ENCODE measurements at regions not wholly inside any gene's neighbourhood (a gene's known extent, or its start where the extent isn't known, plus 50 kb on each side); places are given as distances from the start of the nearest gene placed in this dataset.

DNA sequence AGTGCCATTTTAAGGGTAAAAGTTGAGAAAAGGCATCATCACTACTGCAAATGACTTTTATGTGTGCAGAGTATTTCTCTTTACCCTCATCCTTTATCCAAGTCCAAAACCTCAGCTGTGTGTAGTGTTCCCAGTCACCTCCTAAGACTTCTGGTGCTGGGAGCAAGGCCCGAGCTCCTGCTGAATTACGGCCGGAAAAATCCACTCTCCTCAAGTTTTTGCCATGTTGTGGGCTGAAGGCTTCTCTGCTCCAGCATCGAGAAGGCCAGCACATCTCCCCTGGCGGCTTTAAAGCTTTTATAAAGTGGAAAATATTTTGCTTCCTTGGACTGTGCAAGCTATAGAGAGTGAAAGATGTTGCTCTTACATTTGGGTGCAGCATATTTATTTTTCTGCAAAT, 153.2 kb upstream of the THBS2 start:
- Histone ChIP-seq H3K9ac (ENCODE audit: low read length) (no peak overlapping the region), H3K4me3 (ENCODE audit: low read length) (no peak overlapping the region), H3K23ac (ENCODE audit: low read length) (no peak overlapping the region), H4K5ac (ENCODE audit: low read length) (no peak overlapping the region), H3K4me1 (ENCODE audit: control insufficient read depth, low read depth, low read length) (no peaks in the 10 kb centered on the region), H4K8ac (ENCODE audit: low read depth, low read length) (no peak overlapping the region), H3K4ac (ENCODE audit: low read depth, low read length) (no peak overlapping the region), H2BK15ac (replicated peaks; ENCODE audit: low read depth) (no peak overlapping the region), H2AK5ac (ENCODE audit: low read length) (no peak overlapping the region), H3K79me1 (ENCODE audit: low read length) (no peaks in the 10 kb centered on the region), H3K27ac (ENCODE audit: low read depth, low read length) (no peak overlapping the region), H3K27me3 (ENCODE audit: insufficient read depth, low read length, poor library complexity) (no peaks in the 10 kb centered on the region), H3K18ac (ENCODE audit: low read length) (no peak overlapping the region), H3K79me2 (ENCODE audit: control insufficient read depth, insufficient read depth, low read length) (no peaks in the 10 kb centered on the region), H2BK120ac (ENCODE audit: low read depth, low read length) (no peak overlapping the region), H3K36me3 (ENCODE audit: control insufficient read depth, insufficient read depth, low read length) (no peaks in the 10 kb centered on the region), H3K56ac (ENCODE audit: low read length) (no peak overlapping the region), H2BK5ac (ENCODE audit: low read length) (no peak overlapping the region), H3K4me2 (ENCODE audit: low read length) (no peak overlapping the region)
- WGBS (ENCODE audit: extremely low coverage, insufficient coverage, low lambda C conversion rate), result no CpG with 5 or more reads among the region's 5 CpGs
- DNase-seq, result no peak

DNA sequence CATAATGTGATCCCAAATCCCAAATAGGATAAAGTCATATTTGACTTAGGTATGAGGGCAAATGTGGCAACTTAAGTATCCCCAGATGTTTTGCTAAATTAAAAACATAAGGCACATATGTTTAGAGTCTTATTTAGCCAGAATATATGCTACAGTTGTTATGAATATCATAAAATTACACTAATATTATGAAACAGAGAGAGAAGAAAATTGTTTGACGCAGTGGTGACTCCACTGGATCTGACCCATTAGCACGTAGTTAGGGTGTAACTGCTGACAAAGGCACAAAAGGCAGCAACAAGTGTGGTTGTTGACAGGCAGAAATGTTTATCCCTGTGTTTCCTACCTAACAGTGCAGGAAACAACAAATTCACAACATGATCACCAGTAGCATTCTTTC, 152.4 kb upstream of the THBS2 start:
- Histone ChIP-seq H3K4me1 (ENCODE audit: control insufficient read depth, low read depth, low read length) (no peaks in the 10 kb centered on the region), H2BK120ac (ENCODE audit: low read depth, low read length) (no peak overlapping the region), H3K23ac (ENCODE audit: low read length) (no peak overlapping the region), H4K5ac (ENCODE audit: low read length) (no peak overlapping the region), H3K36me3 (ENCODE audit: control insufficient read depth, insufficient read depth, low read length) (no peaks in the 10 kb centered on the region), H2BK5ac (ENCODE audit: low read length) (no peak overlapping the region), H3K79me1 (ENCODE audit: low read length) (no peaks in the 10 kb centered on the region), H3K27ac (ENCODE audit: low read depth, low read length) (no peak overlapping the region), H3K79me2 (ENCODE audit: control insufficient read depth, insufficient read depth, low read length) (no peaks in the 10 kb centered on the region), H3K4me3 (ENCODE audit: low read length) (no peak overlapping the region), H3K4ac (ENCODE audit: low read depth, low read length) (no peak overlapping the region), H2AK5ac (ENCODE audit: low read length) (no peak overlapping the region), H3K4me2 (ENCODE audit: low read length) (no peak overlapping the region), H4K8ac (ENCODE audit: low read depth, low read length) (no peak overlapping the region), H3K56ac (ENCODE audit: low read length) (no peak overlapping the region), H3K18ac (ENCODE audit: low read length) (no peak overlapping the region), H3K27me3 (ENCODE audit: insufficient read depth, low read length, poor library complexity) (no peaks in the 10 kb centered on the region), H3K9ac (ENCODE audit: low read length) (no peak overlapping the region), H2BK15ac (replicated peaks; ENCODE audit: low read depth) (no peak overlapping the region)
- WGBS (ENCODE audit: extremely low coverage, insufficient coverage, low lambda C conversion rate), result no CpG with 5 or more reads among the region's 2 CpGs
- DNase-seq, result no peak

DNA sequence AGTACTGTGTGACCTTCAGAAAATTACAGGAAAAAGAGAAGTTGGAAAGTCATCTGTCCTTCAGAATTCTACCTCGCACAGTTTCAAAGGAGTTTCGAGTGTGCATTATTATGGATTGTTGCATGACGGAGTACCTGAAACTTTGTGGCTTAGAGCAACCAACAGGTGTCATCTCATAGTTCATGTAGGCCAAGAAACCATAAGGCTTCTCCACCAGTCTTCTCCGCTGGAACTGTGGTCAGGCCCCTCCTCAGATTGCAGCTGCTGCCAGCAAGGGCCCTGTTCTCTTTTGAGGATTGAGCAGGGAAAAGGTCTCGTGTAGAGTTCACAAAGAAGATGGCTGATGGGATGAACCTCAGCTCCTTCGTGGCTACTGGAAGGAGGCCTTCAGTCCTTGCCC, 151.2 kb upstream of the THBS2 start:
- Histone ChIP-seq H3K4ac (ENCODE audit: low read depth, low read length) (no peak overlapping the region), H3K56ac (ENCODE audit: low read length) (no peak overlapping the region), H2BK120ac (ENCODE audit: low read depth, low read length) (no peak overlapping the region), H2AK5ac (ENCODE audit: low read length) (no peak overlapping the region), H2BK5ac (ENCODE audit: low read length) (no peak overlapping the region), H3K36me3 (ENCODE audit: control insufficient read depth, insufficient read depth, low read length) (no peaks in the 10 kb centered on the region), H3K27me3 (ENCODE audit: insufficient read depth, low read length, poor library complexity) (no peaks in the 10 kb centered on the region), H4K5ac (ENCODE audit: low read length) (no peak overlapping the region), H3K18ac (ENCODE audit: low read length) (no peak overlapping the region), H2BK15ac (replicated peaks; ENCODE audit: low read depth) (no peak overlapping the region), H3K27ac (ENCODE audit: low read depth, low read length) (no peak overlapping the region), H3K79me2 (ENCODE audit: control insufficient read depth, insufficient read depth, low read length) (no peaks in the 10 kb centered on the region), H3K79me1 (ENCODE audit: low read length) (no peaks in the 10 kb centered on the region), H4K8ac (ENCODE audit: low read depth, low read length) (no peak overlapping the region), H3K4me3 (ENCODE audit: low read length) (no peak overlapping the region), H3K23ac (ENCODE audit: low read length) (no peak overlapping the region), H3K4me1 (ENCODE audit: control insufficient read depth, low read depth, low read length) (no peaks in the 10 kb centered on the region), H3K9ac (ENCODE audit: low read length) (no peak overlapping the region), H3K4me2 (ENCODE audit: low read length) (no peak overlapping the region)
- DNase-seq, result no peak
- no CpG with 5 or more reads among the region's 6 CpGs for WGBS (ENCODE audit: extremely low coverage, insufficient coverage, low lambda C conversion rate)

DNA sequence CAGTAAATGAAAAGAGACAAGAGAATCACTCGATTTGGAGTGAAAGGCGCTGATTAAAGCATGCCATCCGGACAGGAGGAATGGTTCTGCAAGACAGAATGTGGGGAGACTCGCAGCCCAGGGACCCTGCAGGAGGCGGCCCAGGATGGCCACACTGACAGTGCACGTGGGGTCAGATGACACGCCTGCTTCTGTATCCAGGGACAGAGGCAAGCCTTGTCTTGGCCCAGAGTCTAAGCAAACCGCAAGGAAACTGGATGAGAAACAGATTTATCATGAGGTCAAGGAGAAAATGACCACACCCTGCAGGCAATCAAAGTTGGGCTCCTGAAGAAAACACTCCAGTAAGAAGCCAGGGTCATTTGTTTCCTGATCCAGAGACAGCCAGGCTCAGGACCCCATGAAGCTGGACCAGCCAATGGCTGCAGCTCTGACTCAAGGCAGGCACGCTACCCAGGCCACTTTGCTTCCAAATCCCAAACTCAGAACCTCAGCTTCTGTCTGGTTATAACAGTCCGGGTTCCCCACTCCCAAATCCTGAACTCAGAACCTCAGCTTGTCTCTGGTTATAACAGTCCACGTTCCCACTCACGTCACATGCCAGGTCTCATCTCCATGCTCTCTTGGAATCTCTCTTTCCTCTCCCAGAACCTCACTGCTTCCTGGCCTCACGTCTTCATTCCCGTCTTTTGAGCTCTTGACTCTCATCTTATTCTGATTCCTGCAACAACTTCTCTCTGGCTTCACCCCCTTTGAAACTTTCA, 144.9 kb upstream of the THBS2 start:
- H3K27me3 ChIP-seq (ENCODE audit: insufficient read depth, low read length, poor library complexity), result no peaks in the 10 kb centered on the region
- no peaks in the 10 kb centered on the region for H3K79me1 ChIP-seq (ENCODE audit: low read length)
- H2BK15ac ChIP-seq (replicated peaks; ENCODE audit: low read depth), result no peak overlapping the region
- no peak overlapping the region for H3K4me2 ChIP-seq (ENCODE audit: low read length)
- H3K56ac ChIP-seq (ENCODE audit: low read length), result no peak overlapping the region
- H4K8ac ChIP-seq (ENCODE audit: low read depth, low read length), result no peak overlapping the region
- H2BK120ac ChIP-seq (ENCODE audit: low read depth, low read length), result no peak overlapping the region
- no peak overlapping the region for H3K27ac ChIP-seq (ENCODE audit: low read depth, low read length)
- no peak overlapping the region for H3K18ac ChIP-seq (ENCODE audit: low read length)
- H2BK5ac ChIP-seq (ENCODE audit: low read length), result no peak overlapping the region
- H3K4me1 ChIP-seq (ENCODE audit: control insufficient read depth, low read depth, low read length), result no peaks in the 10 kb centered on the region
- no peak overlapping the region for H3K4ac ChIP-seq (ENCODE audit: low read depth, low read length)
- no peak overlapping the region for H4K5ac ChIP-seq (ENCODE audit: low read length)
- WGBS (ENCODE audit: extremely low coverage, insufficient coverage, low lambda C conversion rate), result no CpG with 5 or more reads among the region's 14 CpGs
- H3K23ac ChIP-seq (ENCODE audit: low read length), result no peak overlapping the region
- no peak overlapping the region for H2AK5ac ChIP-seq (ENCODE audit: low read length)
- H3K4me3 ChIP-seq (ENCODE audit: low read length), result no peak overlapping the region
- no peaks in the 10 kb centered on the region for H3K36me3 ChIP-seq (ENCODE audit: control insufficient read depth, insufficient read depth, low read length)
- no peaks in the 10 kb centered on the region for H3K79me2 ChIP-seq (ENCODE audit: control insufficient read depth, insufficient read depth, low read length)
- no peak overlapping the region for H3K9ac ChIP-seq (ENCODE audit: low read length)
- DNase-seq, result no peak

DNA sequence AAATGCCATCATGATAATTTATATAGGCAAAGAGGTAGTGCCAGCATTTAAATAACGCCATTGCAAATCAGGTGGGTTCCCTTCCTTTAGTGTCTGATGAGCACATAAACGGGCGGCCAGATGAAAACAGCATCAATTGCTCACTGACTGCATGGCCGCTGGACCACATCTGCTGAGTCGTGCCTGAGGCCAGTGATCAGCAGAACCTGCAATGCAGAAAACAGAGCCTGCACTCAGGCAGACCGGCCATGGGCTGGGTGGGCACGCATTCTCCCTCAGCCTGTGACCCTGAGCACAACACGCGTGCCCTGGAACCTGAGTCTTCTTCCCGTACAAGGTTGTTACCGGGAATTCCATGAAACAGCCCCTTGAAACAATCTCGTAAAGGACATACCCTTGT, 144.0 kb upstream of the THBS2 start:
- H3K4me1 ChIP-seq (ENCODE audit: control insufficient read depth, low read depth, low read length), result no peaks in the 10 kb centered on the region
- no peaks in the 10 kb centered on the region for H3K79me1 ChIP-seq (ENCODE audit: low read length)
- DNase-seq, result no peak
- no peak overlapping the region for H3K9ac ChIP-seq (ENCODE audit: low read length)
- H3K36me3 ChIP-seq (ENCODE audit: control insufficient read depth, insufficient read depth, low read length), result no peaks in the 10 kb centered on the region
- H2BK15ac ChIP-seq (replicated peaks; ENCODE audit: low read depth), result no peak overlapping the region
- no peak overlapping the region for H3K23ac ChIP-seq (ENCODE audit: low read length)
- H3K79me2 ChIP-seq (ENCODE audit: control insufficient read depth, insufficient read depth, low read length), result no peaks in the 10 kb centered on the region
- H3K27me3 ChIP-seq (ENCODE audit: insufficient read depth, low read length, poor library complexity), result no peaks in the 10 kb centered on the region
- H3K4me3 ChIP-seq (ENCODE audit: low read length), result no peak overlapping the region
- H3K56ac ChIP-seq (ENCODE audit: low read length), result no peak overlapping the region
- no CpG with 5 or more reads among the region's 12 CpGs for WGBS (ENCODE audit: extremely low coverage, insufficient coverage, low lambda C conversion rate)
- H3K4me2 ChIP-seq (ENCODE audit: low read length), result no peak overlapping the region
- no peak overlapping the region for H4K8ac ChIP-seq (ENCODE audit: low read depth, low read length)
- H4K5ac ChIP-seq (ENCODE audit: low read length), result no peak overlapping the region
- no peak overlapping the region for H2BK120ac ChIP-seq (ENCODE audit: low read depth, low read length)
- H3K27ac ChIP-seq (ENCODE audit: low read depth, low read length), result no peak overlapping the region
- H2BK5ac ChIP-seq (ENCODE audit: low read length), result no peak overlapping the region
- H2AK5ac ChIP-seq (ENCODE audit: low read length), result no peak overlapping the region
- no peak overlapping the region for H3K18ac ChIP-seq (ENCODE audit: low read length)
- no peak overlapping the region for H3K4ac ChIP-seq (ENCODE audit: low read depth, low read length)

DNA sequence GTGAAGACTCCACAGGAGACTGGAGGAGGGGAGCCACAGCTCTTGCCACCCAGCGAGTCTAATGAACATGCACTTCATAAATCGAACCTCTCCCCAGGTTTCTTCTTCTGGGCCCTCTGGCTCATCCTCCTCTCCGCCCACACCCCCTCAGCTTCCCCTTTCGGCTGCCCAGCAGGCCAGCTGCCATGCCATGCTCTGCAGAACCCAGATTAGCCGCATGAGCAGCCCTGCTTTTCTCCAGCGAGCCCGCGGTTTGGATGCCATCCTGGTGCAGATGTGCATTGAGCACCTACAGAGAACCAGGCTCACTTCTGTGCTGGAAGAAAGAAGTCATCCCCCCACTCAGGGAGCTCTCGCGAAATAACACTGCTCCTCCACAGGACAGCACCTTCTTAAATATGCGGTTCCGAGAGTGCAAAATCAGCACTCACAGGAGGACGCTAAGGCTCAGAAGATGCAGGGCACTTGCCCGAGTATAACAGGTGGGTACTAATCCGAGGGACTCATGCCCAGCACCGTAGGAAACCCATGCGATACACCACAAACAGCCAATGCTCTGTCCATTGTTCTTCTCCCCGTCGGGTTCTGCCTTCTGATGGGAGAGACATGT, 143.0 kb upstream of the THBS2 start:
- Histone ChIP-seq H3K18ac (ENCODE audit: low read length) (no peak overlapping the region), H3K4ac (ENCODE audit: low read depth, low read length) (no peak overlapping the region), H3K36me3 (ENCODE audit: control insufficient read depth, insufficient read depth, low read length) (no peaks in the 10 kb centered on the region), H2AK5ac (ENCODE audit: low read length) (no peak overlapping the region), H3K4me1 (ENCODE audit: control insufficient read depth, low read depth, low read length) (no peaks in the 10 kb centered on the region), H3K27me3 (ENCODE audit: insufficient read depth, low read length, poor library complexity) (no peaks in the 10 kb centered on the region), H4K5ac (ENCODE audit: low read length) (no peak overlapping the region), H3K9ac (ENCODE audit: low read length) (no peak overlapping the region), H2BK120ac (ENCODE audit: low read depth, low read length) (no peak overlapping the region), H3K79me2 (ENCODE audit: control insufficient read depth, insufficient read depth, low read length) (no peaks in the 10 kb centered on the region), H3K23ac (ENCODE audit: low read length) (no peak overlapping the region), H3K56ac (ENCODE audit: low read length) (no peak overlapping the region), H3K79me1 (ENCODE audit: low read length) (no peaks in the 10 kb centered on the region), H2BK5ac (ENCODE audit: low read length) (no peak overlapping the region), H3K27ac (ENCODE audit: low read depth, low read length) (no peak overlapping the region), H3K4me2 (ENCODE audit: low read length) (no peak overlapping the region), H2BK15ac (replicated peaks; ENCODE audit: low read depth) (no peak overlapping the region), H3K4me3 (ENCODE audit: low read length) (no peak overlapping the region), H4K8ac (ENCODE audit: low read depth, low read length) (no peak overlapping the region)
- no CpG with 5 or more reads among the region's 19 CpGs for WGBS (ENCODE audit: extremely low coverage, insufficient coverage, low lambda C conversion rate)
- no peak for DNase-seq

Data from mesendoderm (in vitro differentiated cells).